ENCODE measurements at regions not wholly inside any gene's neighbourhood (a gene's known extent, or its start where the extent isn't known, plus 50 kb on each side); places are given as distances from the start of the nearest gene placed in this dataset.

DNA sequence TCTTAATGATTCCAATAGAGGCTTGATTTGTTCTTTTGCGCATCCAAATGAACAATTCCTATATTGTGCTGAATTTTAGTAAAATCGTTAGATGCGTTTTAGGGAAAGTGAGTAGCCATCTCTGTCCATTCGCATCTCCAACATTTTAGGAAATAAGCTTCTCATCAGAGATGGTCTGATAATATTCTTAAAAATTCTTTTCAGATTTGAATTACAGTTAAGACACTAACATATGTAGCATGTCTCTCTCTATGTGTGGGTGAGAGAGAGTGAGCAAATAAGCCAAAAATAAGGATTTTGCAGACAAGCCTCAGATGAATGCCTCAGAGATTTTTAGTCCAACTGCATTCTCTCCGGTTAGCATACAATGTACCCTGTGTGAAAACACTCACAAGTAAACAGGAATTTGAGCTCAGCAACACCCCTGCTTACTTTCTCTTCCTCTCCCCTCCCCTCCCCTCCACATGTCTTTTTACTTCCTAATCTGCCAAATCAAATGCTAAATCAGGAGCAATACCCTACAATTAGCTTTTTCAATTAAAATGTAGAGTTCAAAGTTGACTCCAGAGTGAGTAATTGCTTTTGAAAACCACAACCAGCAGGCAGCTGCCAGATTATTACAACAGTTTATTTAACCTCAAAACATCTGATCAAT, 354.4 kb downstream of the CRPPA start:
- TF ChIP-seq EP300 (IDR thresholded peaks at IDR 0.05; ENCODE audit: borderline replicate concordance) (no peak), FOXM1 (IDR thresholded peaks at IDR 0.05; ENCODE audit: borderline replicate concordance, low read depth) (no peak), EGR1 (IDR thresholded peaks at IDR 0.05) (no peak), TAF1 (IDR thresholded peaks at IDR 0.05; ENCODE audit: low read depth) (no peak), ZBTB7A (IDR thresholded peaks at IDR 0.05; ENCODE audit: low read depth) (no peak), TCF12 (IDR thresholded peaks at IDR 0.05; ENCODE audit: low read depth) (no peak), RAD21 (IDR thresholded peaks at IDR 0.05; ENCODE audit: low read depth) (no peak), CEBPB (IDR thresholded peaks at IDR 0.05) (no peak), CREB1 (IDR thresholded peaks at IDR 0.05; ENCODE audit: low read depth) (no peak)
- TF ChIP-seq, protein P1, sequence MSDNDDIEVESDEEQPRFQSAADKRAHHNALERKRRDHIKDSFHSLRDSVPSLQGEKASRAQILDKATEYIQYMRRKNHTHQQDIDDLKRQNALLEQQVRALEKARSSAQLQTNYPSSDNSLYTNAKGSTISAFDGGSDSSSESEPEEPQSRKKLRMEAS (IDR thresholded peaks at IDR 0.05), result no peak
- TF ChIP-seq, protein P2, sequence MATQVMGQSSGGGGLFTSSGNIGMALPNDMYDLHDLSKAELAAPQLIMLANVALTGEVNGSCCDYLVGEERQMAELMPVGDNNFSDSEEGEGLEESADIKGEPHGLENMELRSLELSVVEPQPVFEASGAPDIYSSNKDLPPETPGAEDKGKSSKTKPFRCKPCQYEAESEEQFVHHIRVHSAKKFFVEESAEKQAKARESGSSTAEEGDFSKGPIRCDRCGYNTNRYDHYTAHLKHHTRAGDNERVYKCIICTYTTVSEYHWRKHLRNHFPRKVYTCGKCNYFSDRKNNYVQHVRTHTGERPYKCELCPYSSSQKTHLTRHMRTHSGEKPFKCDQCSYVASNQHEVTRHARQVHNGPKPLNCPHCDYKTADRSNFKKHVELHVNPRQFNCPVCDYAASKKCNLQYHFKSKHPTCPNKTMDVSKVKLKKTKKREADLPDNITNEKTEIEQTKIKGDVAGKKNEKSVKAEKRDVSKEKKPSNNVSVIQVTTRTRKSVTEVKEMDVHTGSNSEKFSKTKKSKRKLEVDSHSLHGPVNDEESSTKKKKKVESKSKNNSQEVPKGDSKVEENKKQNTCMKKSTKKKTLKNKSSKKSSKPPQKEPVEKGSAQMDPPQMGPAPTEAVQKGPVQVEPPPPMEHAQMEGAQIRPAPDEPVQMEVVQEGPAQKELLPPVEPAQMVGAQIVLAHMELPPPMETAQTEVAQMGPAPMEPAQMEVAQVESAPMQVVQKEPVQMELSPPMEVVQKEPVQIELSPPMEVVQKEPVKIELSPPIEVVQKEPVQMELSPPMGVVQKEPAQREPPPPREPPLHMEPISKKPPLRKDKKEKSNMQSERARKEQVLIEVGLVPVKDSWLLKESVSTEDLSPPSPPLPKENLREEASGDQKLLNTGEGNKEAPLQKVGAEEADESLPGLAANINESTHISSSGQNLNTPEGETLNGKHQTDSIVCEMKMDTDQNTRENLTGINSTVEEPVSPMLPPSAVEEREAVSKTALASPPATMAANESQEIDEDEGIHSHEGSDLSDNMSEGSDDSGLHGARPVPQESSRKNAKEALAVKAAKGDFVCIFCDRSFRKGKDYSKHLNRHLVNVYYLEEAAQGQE (IDR thresholded peaks at IDR 0.05; ENCODE audit: low read depth), result no peak

DNA sequence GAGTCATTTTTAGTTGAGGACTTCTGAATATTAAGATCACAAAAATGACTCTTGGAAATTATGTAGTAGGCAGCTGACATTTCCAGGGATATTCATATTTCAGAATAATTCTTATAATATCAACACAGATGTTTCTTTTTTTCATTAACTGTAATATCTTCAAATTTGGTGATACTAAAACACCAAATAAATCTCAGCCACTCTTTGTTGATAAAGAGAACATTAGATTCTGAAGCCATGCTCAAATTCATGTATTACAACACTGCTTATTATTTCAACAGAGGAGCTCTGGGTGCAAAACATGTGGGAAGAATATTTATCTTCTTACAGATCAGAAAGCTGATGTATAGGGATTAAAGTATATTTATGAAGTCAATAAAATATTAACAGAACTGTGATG, 355.4 kb downstream of the CRPPA start:
- no peak for TF ChIP-seq TCF12 (IDR thresholded peaks at IDR 0.05; ENCODE audit: low read depth)
- TF ChIP-seq ZBTB7A (IDR thresholded peaks at IDR 0.05; ENCODE audit: low read depth), result no peak
- TF ChIP-seq CREB1 (IDR thresholded peaks at IDR 0.05; ENCODE audit: low read depth), result no peak
- TF ChIP-seq, protein P1 (IDR thresholded peaks at IDR 0.05), result no peak
- no peak for TF ChIP-seq TAF1 (IDR thresholded peaks at IDR 0.05; ENCODE audit: low read depth)
- TF ChIP-seq, protein P2 (IDR thresholded peaks at IDR 0.05; ENCODE audit: low read depth), result no peak
- no peak for TF ChIP-seq FOXM1 (IDR thresholded peaks at IDR 0.05; ENCODE audit: borderline replicate concordance, low read depth)
- no peak for TF ChIP-seq NFIC (IDR thresholded peaks at IDR 0.05)
- TF ChIP-seq CEBPB (IDR thresholded peaks at IDR 0.05), result no peak
- no peak for TF ChIP-seq EGR1 (IDR thresholded peaks at IDR 0.05)
- no peak for TF ChIP-seq EP300 (IDR thresholded peaks at IDR 0.05; ENCODE audit: borderline replicate concordance)
- no peak for TF ChIP-seq YY1 (IDR thresholded peaks at IDR 0.05; ENCODE audit: low read depth)
- TF ChIP-seq, protein P3, sequence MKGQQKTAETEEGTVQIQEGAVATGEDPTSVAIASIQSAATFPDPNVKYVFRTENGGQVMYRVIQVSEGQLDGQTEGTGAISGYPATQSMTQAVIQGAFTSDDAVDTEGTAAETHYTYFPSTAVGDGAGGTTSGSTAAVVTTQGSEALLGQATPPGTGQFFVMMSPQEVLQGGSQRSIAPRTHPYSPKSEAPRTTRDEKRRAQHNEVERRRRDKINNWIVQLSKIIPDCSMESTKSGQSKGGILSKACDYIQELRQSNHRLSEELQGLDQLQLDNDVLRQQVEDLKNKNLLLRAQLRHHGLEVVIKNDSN (IDR thresholded peaks at IDR 0.05), result no peak
- TF ChIP-seq RAD21 (IDR thresholded peaks at IDR 0.05; ENCODE audit: low read depth), result no peak

DNA sequence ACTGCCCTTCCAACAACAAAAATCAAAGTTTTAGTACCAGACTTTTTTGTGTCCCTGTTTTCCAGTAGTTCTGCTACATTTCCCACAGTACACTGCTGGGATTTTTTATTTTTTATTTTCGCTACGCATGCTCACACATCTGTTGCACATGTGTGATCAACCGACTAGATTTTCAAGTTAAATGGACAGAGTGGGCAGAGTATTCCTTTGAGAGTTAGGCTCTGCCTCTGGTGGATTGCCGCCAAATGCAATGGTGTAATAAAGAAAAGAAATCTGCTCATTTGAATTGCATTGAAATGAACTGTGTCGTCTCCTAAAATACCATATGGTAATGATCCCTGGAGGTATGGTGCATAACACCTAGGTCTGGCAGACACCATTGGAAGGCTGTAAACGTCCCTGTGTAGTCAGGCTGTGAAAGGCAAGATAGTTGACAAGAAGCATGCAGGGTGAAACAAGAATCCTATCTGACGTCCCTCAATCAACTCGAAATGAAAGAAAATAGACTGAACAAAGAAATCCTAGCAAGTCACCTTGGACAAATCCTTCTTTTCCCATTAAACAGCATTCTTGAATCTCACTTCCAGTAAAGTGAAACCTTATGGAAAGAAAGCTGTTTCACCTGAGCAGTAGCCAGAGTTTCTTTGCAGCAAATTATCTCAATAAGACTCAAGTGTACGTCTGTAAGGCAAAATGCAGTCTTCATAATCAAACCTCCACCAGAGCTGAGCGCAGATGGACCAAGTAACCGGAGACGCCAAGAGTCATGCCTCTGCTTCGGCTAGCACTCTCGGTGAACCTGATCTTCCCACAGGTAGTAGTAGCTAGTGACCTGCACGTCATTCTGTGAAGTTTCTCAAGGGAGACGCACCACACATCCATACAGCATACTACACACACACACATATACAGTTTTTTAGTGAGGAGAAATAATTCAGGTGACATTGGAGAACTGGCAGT, 357.3 kb downstream of the CRPPA start:
- TF ChIP-seq, protein P2 (IDR thresholded peaks at IDR 0.05; ENCODE audit: low read depth), result no peak
- TF ChIP-seq TCF12 (IDR thresholded peaks at IDR 0.05; ENCODE audit: low read depth), result no peak
- TF ChIP-seq, protein P1 (IDR thresholded peaks at IDR 0.05), result no peak
- no peak for TF ChIP-seq TAF1 (IDR thresholded peaks at IDR 0.05; ENCODE audit: low read depth)
- no peak for TF ChIP-seq YY1 (IDR thresholded peaks at IDR 0.05; ENCODE audit: low read depth)
- TF ChIP-seq ZBTB7A (IDR thresholded peaks at IDR 0.05; ENCODE audit: low read depth), result no peak
- TF ChIP-seq RAD21 (IDR thresholded peaks at IDR 0.05; ENCODE audit: low read depth), result no peak
- no peak for TF ChIP-seq CEBPB (IDR thresholded peaks at IDR 0.05)
- TF ChIP-seq, protein P3 (IDR thresholded peaks at IDR 0.05), result no peak
- no peak for TF ChIP-seq EGR1 (IDR thresholded peaks at IDR 0.05)
- no peak for TF ChIP-seq EP300 (IDR thresholded peaks at IDR 0.05; ENCODE audit: borderline replicate concordance)
- no peak for TF ChIP-seq TEAD4 (IDR thresholded peaks at IDR 0.05)
- no peak for TF ChIP-seq NFIC (IDR thresholded peaks at IDR 0.05)
